ENCODE measurements at regions not wholly inside any gene's neighbourhood (a gene's known extent, or its start where the extent isn't known, plus 50 kb on each side); places are given as distances from the start of the nearest gene placed in this dataset.

GRCh38 chr10:126732868-126733267 lies 62.4 kb upstream of the C10orf90 start:
- no peak for TF ChIP-seq CTCF (IDR thresholded peaks at IDR 0.05 in 8 of 11, conservative IDR thresholded peaks at IDR 0.05 in 3 of 11)
- no peak for TF ChIP-seq POLR2AphosphoS5 (IDR thresholded peaks at IDR 0.05)
- no peak for TF ChIP-seq POLR2A (IDR thresholded peaks at IDR 0.05)

All from spleen (tissue), 7 donors.